ENCODE measurements at regions not wholly inside any gene's neighbourhood (a gene's known extent, or its start where the extent isn't known, plus 50 kb on each side); places are given as distances from the start of the nearest gene placed in this dataset.

GRCh38 chr20:52578559-52578958, 387.0 kb upstream of the ZFP64 start:
- TF ChIP-seq CTCF (IDR thresholded peaks at IDR 0.05; ENCODE audit: poor library complexity, severe bottlenecking) (no peak), SMC3 (conservative IDR thresholded peaks at IDR 0.05; ENCODE audit: poor library complexity) (no peak), POLR2AphosphoS5 (IDR thresholded peaks at IDR 0.05) (no peak)
